ENCODE measurements at regions not wholly inside any gene's neighbourhood (a gene's known extent, or its start where the extent isn't known, plus 50 kb on each side); places are given as distances from the start of the nearest gene placed in this dataset.

GRCh38 chr1:99566290-99567021, 79.5 kb upstream of the PALMD start:
- Mint-ChIP-seq H3K36me3 (no peaks in the 10 kb centered on the region), H3K9me3 (no peaks in the 10 kb centered on the region), H3K27ac (no peak overlapping the region), H3K27me3 (peaks cover 2 to 9% of the 10 kb centered on the region in 2 donors), H3K4me3 (no peak overlapping the region), H3K4me1 (ENCODE audit: low read depth in 2 of 2) (no peaks in the 10 kb centered on the region)
- no peak for DNase-seq (ENCODE audit: low spot score)
- no peak for ATAC-seq

DNA sequence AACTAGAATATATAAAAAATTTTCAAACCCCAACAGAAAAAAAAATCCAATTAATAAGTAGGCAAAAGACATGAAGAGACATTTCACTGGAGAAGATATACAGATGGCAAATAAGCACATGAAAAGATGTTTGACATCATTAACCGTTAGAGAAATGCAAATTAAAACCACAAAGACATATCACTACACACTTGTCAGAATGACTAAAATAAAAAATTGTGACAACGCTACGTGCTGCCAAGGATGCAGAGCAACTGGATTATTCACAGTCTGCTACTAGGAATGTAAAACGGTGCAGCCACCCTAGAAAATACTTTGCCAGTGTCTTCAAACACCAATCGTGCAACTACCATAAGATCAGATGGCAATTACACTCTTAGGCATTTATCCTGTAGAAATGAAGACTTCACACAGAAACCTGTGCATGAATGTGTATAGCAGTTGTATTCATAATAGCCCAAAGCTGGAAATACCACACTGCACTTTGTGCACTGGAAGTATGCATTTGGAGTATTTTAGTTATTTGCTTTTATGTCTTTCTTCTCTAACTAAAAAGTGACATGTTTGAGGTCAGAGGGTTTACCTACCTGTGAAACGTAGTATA, 75.3 kb upstream of the PALMD start:
- Mint-ChIP-seq H3K36me3 (no peaks in the 10 kb centered on the region), H3K4me3 (no peak overlapping the region), H3K9me3 (no peaks in the 10 kb centered on the region), H3K27ac (no peak overlapping the region), H3K4me1 (ENCODE audit: low read depth in 2 of 2) (no peaks in the 10 kb centered on the region), H3K27me3 (peaks cover 2 to 9% of the 10 kb centered on the region in 2 donors)
- no peak for DNase-seq (ENCODE audit: low spot score)
- no peak for ATAC-seq

GRCh38 chr1:99571092-99571734, 74.7 kb upstream of the PALMD start:
- Mint-ChIP-seq H3K4me1 (ENCODE audit: low read depth in 2 of 2) (no peaks in the 10 kb centered on the region), H3K9me3 (no peaks in the 10 kb centered on the region), H3K36me3 (no peaks in the 10 kb centered on the region), H3K27me3 (peaks cover 2 to 9% of the 10 kb centered on the region in 2 donors), H3K4me3 (no peak overlapping the region), H3K27ac (no peak overlapping the region)
- ATAC-seq (no peak), DNase-seq (ENCODE audit: low spot score) (no peak)

GRCh38 chr1:99573431-99574217, 72.3 kb upstream of the PALMD start:
- Mint-ChIP-seq H3K4me3 (no peak overlapping the region), H3K27me3 (peaks cover 0 to 6% of the 10 kb centered on the region in 2 donors), H3K4me1 (ENCODE audit: low read depth in 2 of 2) (no peaks in the 10 kb centered on the region), H3K36me3 (no peaks in the 10 kb centered on the region), H3K9me3 (no peaks in the 10 kb centered on the region), H3K27ac (no peak overlapping the region)
- no peak for ATAC-seq
- no peak for DNase-seq (ENCODE audit: low spot score)

DNA sequence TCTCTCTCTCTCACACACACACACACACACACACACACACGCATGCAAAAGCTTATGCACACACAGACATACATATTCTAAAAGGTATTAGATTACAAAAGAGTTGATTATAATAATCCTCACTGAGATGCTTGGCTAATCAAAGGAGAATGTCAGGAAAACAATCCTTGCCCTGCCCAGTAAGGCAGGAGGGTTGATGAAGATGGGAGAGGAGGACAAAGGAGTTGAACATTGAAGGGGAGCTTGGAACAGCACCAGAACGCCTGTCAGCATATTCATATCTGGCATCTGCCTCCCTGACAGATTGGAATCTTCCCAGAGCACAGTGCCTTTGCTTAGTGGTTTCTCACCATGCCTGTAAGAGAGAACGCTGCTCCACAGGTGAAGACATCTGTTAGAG, 68.6 kb upstream of the PALMD start:
- Mint-ChIP-seq H3K4me1 (ENCODE audit: low read depth in 2 of 2) (no peaks in the 10 kb centered on the region), H3K27ac (no peak overlapping the region), H3K4me3 (no peak overlapping the region), H3K9me3 (peaks cover 9% of the 10 kb centered on the region), H3K27me3 (no peaks in the 10 kb centered on the region), H3K36me3 (no peaks in the 10 kb centered on the region)
- ATAC-seq (no peak), DNase-seq (ENCODE audit: low spot score) (no peak)

DNA sequence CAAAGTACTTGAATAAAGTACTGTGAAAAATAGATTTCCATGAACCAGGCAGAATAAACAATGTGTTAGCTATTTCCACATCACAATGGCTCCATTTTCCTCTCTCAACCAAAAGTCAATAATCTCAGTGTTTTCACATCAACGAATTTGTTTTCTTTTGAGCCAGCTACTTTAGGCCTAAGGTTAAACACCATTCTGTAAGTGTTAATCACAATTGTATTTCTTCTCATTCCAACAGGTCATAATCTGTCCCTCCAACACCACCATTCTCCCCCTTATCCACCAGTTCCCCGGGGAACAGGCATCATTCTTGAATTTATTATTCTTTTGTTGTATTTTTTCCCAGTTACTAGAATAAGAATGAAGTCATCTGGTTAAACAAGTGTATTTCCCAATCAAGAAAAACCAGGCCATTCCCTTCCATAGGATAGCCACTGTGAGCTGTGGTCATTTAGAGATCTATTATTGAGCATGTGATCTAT, 66.2 kb upstream of the PALMD start:
- H3K4me3 Mint-ChIP-seq, result no peak overlapping the region
- ATAC-seq, result no peak
- H3K27ac Mint-ChIP-seq, result no peak overlapping the region
- H3K27me3 Mint-ChIP-seq, result no peaks in the 10 kb centered on the region
- peaks cover 9% of the 10 kb centered on the region for H3K9me3 Mint-ChIP-seq
- H3K4me1 Mint-ChIP-seq (ENCODE audit: low read depth in 2 of 2), result no peaks in the 10 kb centered on the region
- DNase-seq (ENCODE audit: low spot score), result no peak
- H3K36me3 Mint-ChIP-seq, result no peaks in the 10 kb centered on the region

GRCh38 chr1:99580451-99580850, 65.5 kb upstream of the PALMD start:
- ATAC-seq (no peak), DNase-seq (ENCODE audit: low spot score) (no peak)
- no peak overlapping the region for H3K27ac Mint-ChIP-seq
- no peaks in the 10 kb centered on the region for H3K4me1 Mint-ChIP-seq (ENCODE audit: low read depth in 2 of 2)
- no peaks in the 10 kb centered on the region for H3K36me3 Mint-ChIP-seq
- H3K4me3 Mint-ChIP-seq, result no peak overlapping the region
- peaks cover 9% of the 10 kb centered on the region for H3K9me3 Mint-ChIP-seq
- H3K27me3 Mint-ChIP-seq, result no peaks in the 10 kb centered on the region

DNA sequence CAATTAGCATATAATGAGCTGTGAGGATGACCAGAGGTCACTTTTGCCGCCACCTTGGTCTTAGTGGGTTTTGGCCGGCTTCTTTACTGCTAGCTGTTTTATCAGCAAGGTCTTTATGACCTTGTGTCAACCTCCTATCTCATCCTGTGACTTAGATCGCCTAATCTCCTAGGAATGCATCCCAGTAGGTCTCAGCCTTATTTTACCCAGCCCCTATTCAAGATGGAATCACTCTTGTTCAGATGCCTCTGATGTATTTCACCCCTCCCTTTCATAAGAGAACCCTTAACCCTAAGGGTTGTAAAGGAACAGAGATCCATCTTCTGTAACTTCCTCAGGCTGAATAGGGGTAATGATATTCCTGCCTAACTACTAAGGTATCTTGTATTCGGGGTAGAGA, 58.9 kb upstream of the PALMD start:
- Mint-ChIP-seq H3K4me1 (ENCODE audit: low read depth in 2 of 2) (no peaks in the 10 kb centered on the region), H3K27ac (no peak overlapping the region), H3K4me3 (no peak overlapping the region), H3K27me3 (peaks cover 0 to 2% of the 10 kb centered on the region in 2 donors), H3K36me3 (no peaks in the 10 kb centered on the region), H3K9me3 (no peaks in the 10 kb centered on the region)
- ATAC-seq, result no peak
- no peak for DNase-seq (ENCODE audit: low spot score)

DNA sequence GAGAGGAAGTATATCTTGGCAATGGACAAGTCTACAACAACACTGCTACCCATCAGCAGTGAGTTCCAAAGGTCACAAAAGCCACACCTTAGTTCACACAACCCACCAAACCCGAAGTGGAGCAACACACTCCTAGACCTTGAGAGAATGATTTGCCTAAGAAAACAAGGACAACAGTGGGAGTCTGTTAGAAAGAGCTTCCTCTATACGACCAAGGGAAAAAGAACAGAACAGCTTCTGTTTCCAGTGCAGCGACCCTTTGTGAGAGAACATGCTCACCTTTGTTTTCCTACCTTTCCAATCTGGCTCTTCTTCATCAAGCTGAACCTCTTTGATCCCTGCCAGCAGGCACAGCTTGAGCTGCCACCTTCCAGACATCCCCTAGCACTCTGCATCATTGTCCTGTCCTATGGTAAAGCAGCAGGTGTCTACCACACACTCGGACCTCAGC, 56.7 kb upstream of the PALMD start:
- DNase-seq (ENCODE audit: low spot score), result no peak
- ATAC-seq, result no peak
- peaks cover 0 to 8% of the 10 kb centered on the region in 2 donors for H3K27me3 Mint-ChIP-seq
- H3K4me3 Mint-ChIP-seq, result no peak overlapping the region
- H3K9me3 Mint-ChIP-seq, result peaks cover 4% of the 10 kb centered on the region
- H3K27ac Mint-ChIP-seq, result no peak overlapping the region
- H3K36me3 Mint-ChIP-seq, result no peaks in the 10 kb centered on the region
- no peaks in the 10 kb centered on the region for H3K4me1 Mint-ChIP-seq (ENCODE audit: low read depth in 2 of 2)

DNA sequence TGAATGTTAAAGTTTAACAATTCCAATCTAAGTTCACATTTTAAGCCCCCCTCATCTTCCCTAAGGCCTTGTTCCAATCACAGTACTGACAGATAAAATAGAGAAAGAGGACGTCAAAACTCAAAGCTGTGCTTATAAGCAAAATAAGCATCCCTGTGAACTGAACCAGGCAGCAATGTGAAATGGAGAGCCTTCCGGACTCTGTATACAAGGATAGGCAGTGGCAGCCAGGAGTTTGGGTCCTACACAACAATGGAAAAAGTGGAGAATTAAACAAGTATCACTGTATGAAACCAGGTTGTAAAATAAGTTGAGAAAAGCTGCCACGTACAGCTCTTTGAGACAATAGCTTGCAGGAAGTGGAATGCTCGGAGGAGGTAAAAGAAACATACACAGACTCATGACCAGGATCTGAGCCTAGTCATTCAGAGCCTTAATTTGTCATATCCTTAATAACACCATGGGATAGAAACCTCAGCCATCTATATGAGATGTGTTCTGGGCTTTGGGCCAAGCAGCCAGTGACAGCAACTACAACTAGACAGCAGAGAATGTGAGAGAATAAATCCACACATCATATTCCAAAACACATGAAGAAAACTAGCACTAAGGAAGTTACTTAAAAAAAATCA, 55.2 kb upstream of the PALMD start:
- ATAC-seq (no peak), DNase-seq (ENCODE audit: low spot score) (no peak)
- Mint-ChIP-seq H3K4me1 (ENCODE audit: low read depth in 2 of 2) (no peaks in the 10 kb centered on the region), H3K9me3 (peaks cover 4% of the 10 kb centered on the region), H3K4me3 (no peak overlapping the region), H3K27ac (no peak overlapping the region), H3K27me3 (peaks cover 0 to 8% of the 10 kb centered on the region in 2 donors), H3K36me3 (no peaks in the 10 kb centered on the region)

DNA sequence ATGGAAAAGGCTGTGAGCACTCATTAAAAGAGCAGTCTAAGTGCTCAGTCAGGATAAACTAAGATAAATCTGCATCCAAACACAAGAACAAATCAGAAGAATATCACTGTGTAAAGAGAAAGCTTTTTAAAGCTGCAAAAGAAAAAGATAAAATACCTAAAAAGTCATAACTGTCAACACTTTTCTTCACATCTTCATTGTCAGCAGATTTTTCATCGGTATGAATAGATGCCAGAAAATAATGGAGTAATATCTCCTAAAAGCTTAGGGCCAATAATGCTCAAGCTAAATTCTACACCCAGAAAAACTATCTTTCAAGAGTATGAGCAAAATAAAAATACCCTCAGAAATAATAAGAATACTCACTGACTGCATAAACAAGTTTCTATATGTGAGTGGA, 54.0 kb upstream of the PALMD start:
- no peaks in the 10 kb centered on the region for H3K4me1 Mint-ChIP-seq (ENCODE audit: low read depth in 2 of 2)
- peaks cover 0 to 8% of the 10 kb centered on the region in 2 donors for H3K27me3 Mint-ChIP-seq
- DNase-seq (ENCODE audit: low spot score) (no peak), ATAC-seq (no peak)
- H3K9me3 Mint-ChIP-seq, result peaks cover 4% of the 10 kb centered on the region
- H3K27ac Mint-ChIP-seq, result no peak overlapping the region
- no peak overlapping the region for H3K4me3 Mint-ChIP-seq
- H3K36me3 Mint-ChIP-seq, result no peaks in the 10 kb centered on the region

DNA sequence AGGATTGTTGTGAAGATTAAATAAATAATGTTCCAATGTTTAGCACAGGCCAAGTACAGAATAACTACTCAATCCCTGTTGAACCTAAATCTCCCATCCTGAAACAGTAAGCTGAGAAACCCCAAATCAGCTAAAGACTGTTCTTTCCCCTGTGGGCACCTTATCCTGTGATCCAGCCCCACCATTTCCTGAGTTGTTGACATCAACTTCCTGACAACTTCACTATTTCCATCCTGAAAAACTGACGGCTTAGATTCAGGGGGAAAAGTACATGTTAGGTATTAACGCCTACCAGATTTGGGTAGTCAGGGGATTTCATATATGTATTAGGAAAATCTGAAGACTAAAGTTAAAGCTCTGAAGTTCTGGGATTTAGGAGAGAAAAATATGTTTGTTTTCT, 51.7 kb upstream of the PALMD start:
- no peak overlapping the region for H3K4me3 Mint-ChIP-seq
- no peaks in the 10 kb centered on the region for H3K36me3 Mint-ChIP-seq
- DNase-seq (ENCODE audit: low spot score) (no peak), ATAC-seq (no peak)
- H3K9me3 Mint-ChIP-seq, result peaks cover 4% of the 10 kb centered on the region
- H3K4me1 Mint-ChIP-seq (ENCODE audit: low read depth in 2 of 2), result no peaks in the 10 kb centered on the region
- peaks cover 0 to 13% of the 10 kb centered on the region in 2 donors for H3K27me3 Mint-ChIP-seq
- H3K27ac Mint-ChIP-seq, result no peak overlapping the region

GRCh38 chr1:99595041-99595440, 50.9 kb upstream of the PALMD start:
- no peak for ATAC-seq
- Mint-ChIP-seq H3K27ac (no peak overlapping the region), H3K9me3 (peaks cover 4% of the 10 kb centered on the region), H3K27me3 (peaks cover 0 to 13% of the 10 kb centered on the region in 2 donors), H3K4me3 (no peak overlapping the region), H3K36me3 (no peaks in the 10 kb centered on the region), H3K4me1 (ENCODE audit: low read depth in 2 of 2) (no peaks in the 10 kb centered on the region)
- no peak for DNase-seq (ENCODE audit: low spot score)
